ENCODE measurements at regions not wholly inside any gene's neighbourhood (a gene's known extent, or its start where the extent isn't known, plus 50 kb on each side); places are given as distances from the start of the nearest gene placed in this dataset.

DNA sequence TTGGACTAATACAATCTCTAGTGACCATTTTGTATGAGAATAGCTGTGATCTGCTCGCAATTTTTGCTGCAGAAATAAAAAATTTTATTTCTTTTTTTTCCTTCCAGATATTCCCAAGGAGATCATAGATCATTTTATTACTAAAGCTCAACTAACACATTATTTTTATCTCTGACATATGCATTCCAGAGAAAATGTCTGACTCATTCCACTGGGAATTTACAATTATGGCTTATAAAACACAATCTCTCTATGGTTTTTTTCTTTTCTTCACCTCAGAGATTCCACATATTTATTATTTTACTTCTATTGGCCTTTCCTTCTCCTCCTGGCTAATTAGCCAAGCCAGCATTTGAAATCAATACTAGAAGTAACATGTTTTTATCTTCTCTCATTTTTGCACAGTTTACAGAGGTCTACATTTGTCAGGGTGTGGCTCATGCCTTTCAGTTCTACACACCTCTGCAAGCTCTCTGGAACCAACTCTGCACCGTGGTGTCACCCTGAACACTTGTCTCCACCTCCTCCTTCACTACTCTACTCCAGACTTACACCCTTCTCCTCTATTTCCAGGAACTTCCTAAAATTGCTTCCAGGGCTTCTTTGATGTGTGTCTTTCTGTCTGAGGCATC, 59.8 kb upstream of the GPM6A start:
- H3K79me2 ChIP-seq (ENCODE audit: insufficient read depth, low read length): no peaks in the 10 kb centered on the region
- no peak for DNase-seq
- H3K27me3 ChIP-seq (ENCODE audit: control insufficient read depth in 2 of 2, insufficient read depth in 2 of 2, low read length in 2 of 2): no peaks in the 10 kb centered on the region
- Mint-ChIP-seq H3K27me3 (ENCODE audit: low read depth in 3 of 3) (no peaks in the 10 kb centered on the region), H3K9me3 (peaks cover 0 to 7% (median 1%) of the 10 kb centered on the region in 7 donors), H3K4me1 (no peaks in the 10 kb centered on the region), H3K4me3 (no peak overlapping the region), H3K36me3 (no peaks in the 10 kb centered on the region), H3K27ac (no peak overlapping the region)
- H3K9ac ChIP-seq (ENCODE audit: insufficient read depth, low read length, poor library complexity, severe bottlenecking): no peak overlapping the region
- TF ChIP-seq, protein P1, sequence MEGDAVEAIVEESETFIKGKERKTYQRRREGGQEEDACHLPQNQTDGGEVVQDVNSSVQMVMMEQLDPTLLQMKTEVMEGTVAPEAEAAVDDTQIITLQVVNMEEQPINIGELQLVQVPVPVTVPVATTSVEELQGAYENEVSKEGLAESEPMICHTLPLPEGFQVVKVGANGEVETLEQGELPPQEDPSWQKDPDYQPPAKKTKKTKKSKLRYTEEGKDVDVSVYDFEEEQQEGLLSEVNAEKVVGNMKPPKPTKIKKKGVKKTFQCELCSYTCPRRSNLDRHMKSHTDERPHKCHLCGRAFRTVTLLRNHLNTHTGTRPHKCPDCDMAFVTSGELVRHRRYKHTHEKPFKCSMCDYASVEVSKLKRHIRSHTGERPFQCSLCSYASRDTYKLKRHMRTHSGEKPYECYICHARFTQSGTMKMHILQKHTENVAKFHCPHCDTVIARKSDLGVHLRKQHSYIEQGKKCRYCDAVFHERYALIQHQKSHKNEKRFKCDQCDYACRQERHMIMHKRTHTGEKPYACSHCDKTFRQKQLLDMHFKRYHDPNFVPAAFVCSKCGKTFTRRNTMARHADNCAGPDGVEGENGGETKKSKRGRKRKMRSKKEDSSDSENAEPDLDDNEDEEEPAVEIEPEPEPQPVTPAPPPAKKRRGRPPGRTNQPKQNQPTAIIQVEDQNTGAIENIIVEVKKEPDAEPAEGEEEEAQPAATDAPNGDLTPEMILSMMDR (IDR thresholded peaks at IDR 0.05): no peak
- no peak overlapping the region for H2AFZ ChIP-seq (ENCODE audit: insufficient read depth, low read depth, low read length, poor library complexity, severe bottlenecking)
- H3K4me3 ChIP-seq (replicated peaks in 1 of 3; ENCODE audit: low read depth in 2 of 3, low read length in 3 of 3): no peak overlapping the region
- intact Hi-C loops (cut with micrococcal nuclease): no loop called here
- no peaks in the 10 kb centered on the region for H3K36me3 ChIP-seq (replicated peaks in 1 of 2; ENCODE audit: control insufficient read depth in 1 of 2, insufficient read depth in 2 of 2, low read length in 2 of 2)
- no peaks in the 10 kb centered on the region for H3K9me3 ChIP-seq (replicated peaks in 1 of 2; ENCODE audit: control insufficient read depth in 1 of 2, insufficient read depth in 1 of 2, low read length in 2 of 2)
- H4K20me1 ChIP-seq (ENCODE audit: insufficient read depth, low read length): no peaks in the 10 kb centered on the region
- no peak overlapping the region for H3K27ac ChIP-seq (ENCODE audit: low read depth in 1 of 2, low read length in 2 of 2)
- 100% methylated on average over 1 of the region's 2 CpGs for WGBS (ENCODE audit: insufficient coverage)
- no peak overlapping the region for H3K4me2 ChIP-seq (replicated peaks; ENCODE audit: extremely low read depth, low read length, poor library complexity, severe bottlenecking)
- no peaks in the 10 kb centered on the region for H3K4me1 ChIP-seq (ENCODE audit: control insufficient read depth in 1 of 2, insufficient read depth in 2 of 2, low read length in 2 of 2)

DNA sequence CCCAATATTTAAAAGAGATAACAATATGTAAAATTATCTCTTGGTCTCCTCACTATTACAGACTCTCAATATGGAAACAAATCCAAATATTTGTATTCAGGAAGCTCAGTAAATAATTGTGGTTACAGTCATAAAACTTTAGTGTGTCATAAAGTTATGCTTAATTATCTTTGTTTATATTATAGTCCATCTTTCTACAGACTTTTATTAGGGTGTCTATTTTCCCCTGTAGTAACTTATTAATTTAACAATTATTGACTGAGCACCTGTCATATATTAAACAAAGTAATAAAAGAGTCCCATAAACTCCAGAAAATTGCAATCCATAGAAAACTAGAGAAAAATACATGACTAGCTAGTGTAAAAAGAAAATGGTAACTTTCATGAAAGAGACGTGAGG, 61.6 kb upstream of the GPM6A start:
- no peaks in the 10 kb centered on the region for H3K4me1 ChIP-seq (ENCODE audit: control insufficient read depth in 1 of 2, insufficient read depth in 2 of 2, low read length in 2 of 2)
- Mint-ChIP-seq H3K4me1 (no peaks in the 10 kb centered on the region), H3K27ac (no peak overlapping the region), H3K9me3 (peaks cover 0 to 11% (median 6%) of the 10 kb centered on the region in 7 donors), H3K27me3 (ENCODE audit: low read depth in 3 of 3) (peaks cover 0 to 2% (median 2%) of the 10 kb centered on the region in 3 donors), H3K4me3 (no peak overlapping the region), H3K36me3 (no peaks in the 10 kb centered on the region)
- TF ChIP-seq, protein P1 (IDR thresholded peaks at IDR 0.05): no peak
- H3K79me2 ChIP-seq (ENCODE audit: insufficient read depth, low read length): no peaks in the 10 kb centered on the region
- no peaks in the 10 kb centered on the region for H4K20me1 ChIP-seq (ENCODE audit: insufficient read depth, low read length)
- H3K4me3 ChIP-seq (replicated peaks in 1 of 3; ENCODE audit: low read depth in 2 of 3, low read length in 3 of 3): no peak overlapping the region
- no peak for DNase-seq
- no peaks in the 10 kb centered on the region for H3K36me3 ChIP-seq (replicated peaks in 1 of 2; ENCODE audit: control insufficient read depth in 1 of 2, insufficient read depth in 2 of 2, low read length in 2 of 2)
- H3K27me3 ChIP-seq (ENCODE audit: control insufficient read depth in 2 of 2, insufficient read depth in 2 of 2, low read length in 2 of 2): no peaks in the 10 kb centered on the region
- no peak overlapping the region for H3K4me2 ChIP-seq (replicated peaks; ENCODE audit: extremely low read depth, low read length, poor library complexity, severe bottlenecking)
- no peak overlapping the region for H2AFZ ChIP-seq (ENCODE audit: insufficient read depth, low read depth, low read length, poor library complexity, severe bottlenecking)
- no peak overlapping the region for H3K9ac ChIP-seq (ENCODE audit: insufficient read depth, low read length, poor library complexity, severe bottlenecking)
- intact Hi-C loops (cut with micrococcal nuclease): no loop called here
- H3K9me3 ChIP-seq (replicated peaks in 1 of 2; ENCODE audit: control insufficient read depth in 1 of 2, insufficient read depth in 1 of 2, low read length in 2 of 2): peaks cover 0 to 8% of the 10 kb centered on the region in 2 donors
- no peak overlapping the region for H3K27ac ChIP-seq (ENCODE audit: low read depth in 1 of 2, low read length in 2 of 2)
- 69% methylated on average over 1 of the region's 1 CpG for WGBS (ENCODE audit: insufficient coverage)

Measured in CD14-positive monocyte (primary cell).